NCI-H1092 (cell line): ENCODE measurements at regions not wholly inside any gene's neighbourhood (a gene's known extent, or its start where the extent isn't known, plus 50 kb on each side); places are given as distances from the start of the nearest gene placed in this dataset.
A peak's percentile ranks its signal among the peaks of the same experiment; 100 is the strongest.
"Not testable (repeated sequence)": the region's sequence is repeated elsewhere in the genome, so short reads cannot be mapped to it uniquely, and the experiment has no call there.

Source experiments
- DNase-seq: peaks from one replicate; lab custom pipeline; 2025; lab: John Stamatoyannopoulos, UW

DNA sequence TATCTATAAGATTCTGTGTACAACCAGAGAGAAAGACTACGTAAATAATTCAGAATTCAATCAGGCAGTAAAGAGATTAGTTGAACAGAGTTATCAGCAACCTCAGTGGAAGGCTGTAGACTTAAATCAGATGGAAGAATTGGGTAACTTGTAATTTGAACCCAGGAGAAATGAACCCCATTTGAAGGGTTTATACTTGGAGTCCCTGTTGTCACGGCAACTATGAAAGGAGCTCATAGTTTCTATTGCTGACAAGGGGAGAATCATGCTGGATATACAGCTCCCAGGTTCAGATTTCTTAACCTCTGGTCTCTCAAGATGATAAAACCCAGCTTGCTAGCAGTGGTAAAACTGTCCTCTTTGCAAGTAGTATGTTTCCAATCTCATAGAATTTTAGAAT lies 54.4 kb upstream of the BMP4 start:
- DNase-seq = no peak

DNA sequence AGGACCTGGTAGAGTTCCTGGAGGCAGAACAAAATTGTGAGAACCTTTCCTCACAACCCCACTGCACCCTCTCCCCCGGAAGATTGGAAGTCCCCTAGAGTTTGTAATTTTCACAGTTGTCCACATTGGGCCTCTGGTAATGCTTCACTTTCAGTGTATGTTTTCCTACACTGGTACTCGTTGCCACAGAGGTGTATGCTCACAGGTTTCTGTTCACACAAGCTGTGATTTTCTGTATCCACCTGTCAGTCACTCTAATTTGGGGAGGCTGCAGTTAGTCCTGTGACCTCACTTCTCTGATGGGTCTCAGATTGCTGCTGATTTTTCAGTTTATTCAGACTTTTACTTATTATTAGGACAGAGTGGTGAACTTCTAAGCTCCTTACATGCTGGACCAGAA lies 66.4 kb upstream of the BMP4 start:
- no peak for DNase-seq

DNA sequence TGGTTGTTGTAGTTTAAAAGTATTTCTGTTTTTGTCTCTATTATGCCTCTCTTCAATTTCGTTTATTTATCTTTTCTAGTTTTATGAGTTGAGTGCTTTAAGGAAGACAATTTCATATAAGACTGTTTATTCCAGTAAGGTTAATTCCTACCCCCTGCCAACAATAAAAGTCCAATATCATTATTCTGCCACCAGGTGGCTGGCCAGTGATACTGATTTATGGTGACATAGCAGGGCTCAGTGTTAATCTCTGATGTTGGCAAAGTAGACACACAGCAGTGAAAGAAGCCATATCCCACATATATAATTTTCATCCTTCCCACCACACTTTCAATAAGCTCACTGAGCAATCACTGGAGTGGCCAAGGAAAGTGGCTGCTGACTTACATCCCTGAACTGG lies 69.0 kb upstream of the BMP4 start:
- no peak for DNase-seq

DNA sequence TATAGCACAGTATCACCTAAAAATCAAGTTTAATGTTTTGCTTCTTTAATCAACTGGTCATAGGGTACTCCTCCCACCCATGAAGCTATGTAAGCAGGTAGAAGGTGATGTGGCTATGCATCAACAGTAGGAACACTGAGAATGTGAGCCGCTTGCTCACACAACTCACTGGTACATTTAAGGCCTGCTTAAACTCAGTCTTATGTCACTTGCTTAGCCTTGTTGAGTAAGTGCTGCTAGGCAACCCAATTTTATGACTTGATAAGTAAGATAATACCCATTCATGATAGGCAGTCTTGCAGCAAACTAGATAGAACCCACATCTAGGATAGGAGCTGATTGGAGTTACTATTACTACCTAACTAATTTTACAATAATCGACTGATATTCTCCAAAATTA lies 70.0 kb upstream of the BMP4 start:
- DNase-seq = no peak

DNA sequence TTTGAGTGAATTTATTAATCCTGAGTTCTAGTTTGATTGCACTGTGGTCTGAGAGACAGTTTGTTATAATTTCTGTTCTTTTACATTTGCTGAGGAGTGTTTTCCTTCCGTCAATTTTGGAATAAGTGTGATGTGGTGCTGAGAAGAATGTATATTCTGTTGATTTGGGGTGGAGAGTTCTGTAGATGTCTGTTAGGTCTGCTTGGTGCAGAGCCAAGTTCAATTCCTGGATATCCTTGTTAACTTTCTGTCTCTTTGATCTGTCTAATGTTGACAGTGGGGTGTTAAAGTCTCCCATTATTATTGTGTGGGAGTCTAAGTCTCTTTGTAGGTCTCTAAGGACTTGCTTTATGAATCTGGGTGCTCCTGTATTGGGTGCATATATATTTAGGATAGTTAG lies 74.4 kb upstream of the BMP4 start:
- not testable (repeated sequence) for DNase-seq

DNA sequence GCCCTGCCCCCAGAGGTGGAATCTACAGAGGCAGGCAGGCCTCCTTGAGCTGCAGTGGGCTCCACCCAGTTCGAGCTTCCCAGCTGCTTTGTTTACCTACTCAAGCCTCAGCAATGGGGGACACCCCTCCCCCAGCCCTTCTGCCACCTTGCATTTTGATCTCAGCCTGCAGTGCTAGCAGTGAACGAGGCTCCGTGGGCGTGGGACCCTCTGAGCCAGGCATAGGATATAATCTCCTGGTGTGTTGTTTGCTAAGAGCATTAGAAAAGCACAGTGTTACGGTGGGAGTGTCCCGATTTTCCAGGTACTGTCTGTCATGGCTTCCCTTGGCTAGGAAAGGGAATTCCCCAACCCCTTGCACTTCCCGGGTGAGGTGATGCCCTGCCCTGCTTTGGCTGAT lies 76.7 kb upstream of the BMP4 start:
- DNase-seq = not testable (repeated sequence)

DNA sequence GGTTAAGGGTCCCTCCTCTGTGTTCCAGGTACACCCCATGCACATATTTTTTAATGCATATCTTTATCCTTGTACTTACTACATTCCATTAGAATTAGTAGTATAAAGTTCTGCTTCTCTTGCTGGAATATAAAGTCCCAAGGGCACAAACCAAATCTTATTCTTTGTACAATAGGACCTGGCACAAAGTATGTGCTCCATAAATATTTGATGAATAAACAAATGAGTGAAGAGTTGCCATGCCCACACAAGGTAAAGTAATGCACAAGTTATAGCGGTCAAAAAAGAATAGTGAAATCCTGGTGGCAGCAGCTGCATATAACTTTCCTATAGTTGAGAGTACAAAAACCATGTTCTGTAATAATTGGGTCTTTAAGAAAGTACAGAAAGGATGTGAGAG lies 82.1 kb upstream of the BMP4 start:
- no peak for DNase-seq

DNA sequence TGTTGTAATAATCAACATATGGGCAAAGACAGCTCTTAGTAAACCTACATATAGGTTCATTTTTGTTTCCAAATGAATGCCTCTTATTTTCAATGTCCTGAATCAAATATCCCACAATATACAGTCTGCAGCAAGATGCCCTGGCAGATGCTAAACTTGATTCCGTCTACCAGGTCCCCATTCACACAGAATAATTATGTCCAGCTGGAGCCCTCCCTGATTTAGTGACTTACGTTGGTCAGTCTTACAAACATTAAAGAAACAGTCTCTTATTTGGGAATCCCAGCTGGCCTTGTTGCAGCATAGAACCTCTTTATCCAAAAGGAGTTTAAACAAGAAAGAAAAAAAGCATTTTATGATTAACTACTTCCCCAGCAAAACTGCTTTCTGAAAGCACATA lies 82.7 kb upstream of the BMP4 start:
- no peak for DNase-seq

DNA sequence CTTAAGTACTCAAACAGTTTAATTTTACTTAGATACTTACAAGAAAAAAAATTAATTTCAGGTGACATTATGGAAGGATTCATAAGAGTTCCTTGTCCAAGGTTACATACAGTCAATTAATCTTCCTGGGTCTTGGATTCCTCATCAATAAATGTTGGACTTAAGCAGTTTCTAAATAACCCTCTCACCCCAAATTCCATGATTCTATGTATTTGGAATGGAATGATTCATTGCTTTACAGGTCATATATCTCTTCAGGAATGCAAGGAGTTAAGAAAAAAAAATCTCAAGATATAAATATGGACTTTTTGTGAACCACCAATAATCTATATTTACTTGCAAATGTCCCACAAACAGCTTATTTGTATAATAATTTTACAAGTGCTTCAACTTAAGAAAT lies 84.2 kb upstream of the BMP4 start:
- no peak for DNase-seq

DNA sequence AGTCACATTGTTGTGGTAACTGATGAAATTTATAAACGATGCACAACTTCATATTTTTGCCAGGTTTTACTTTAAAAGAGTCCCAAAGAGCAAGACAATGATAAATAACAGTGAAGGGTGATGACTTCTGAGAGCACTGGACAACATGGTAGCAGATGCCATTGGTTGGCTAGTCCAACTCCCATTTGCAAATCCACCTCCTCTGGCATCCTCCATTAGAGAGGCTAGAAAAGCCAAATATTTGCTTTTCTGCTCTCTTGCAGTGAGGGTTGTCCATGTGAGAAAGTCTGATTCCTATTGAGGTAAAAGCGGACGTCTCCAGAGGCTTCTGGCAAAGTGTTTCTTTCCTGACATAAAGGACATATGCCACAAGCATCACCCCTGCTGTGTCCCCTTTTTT lies 89.6 kb upstream of the BMP4 start:
- DNase-seq = no peak

DNA sequence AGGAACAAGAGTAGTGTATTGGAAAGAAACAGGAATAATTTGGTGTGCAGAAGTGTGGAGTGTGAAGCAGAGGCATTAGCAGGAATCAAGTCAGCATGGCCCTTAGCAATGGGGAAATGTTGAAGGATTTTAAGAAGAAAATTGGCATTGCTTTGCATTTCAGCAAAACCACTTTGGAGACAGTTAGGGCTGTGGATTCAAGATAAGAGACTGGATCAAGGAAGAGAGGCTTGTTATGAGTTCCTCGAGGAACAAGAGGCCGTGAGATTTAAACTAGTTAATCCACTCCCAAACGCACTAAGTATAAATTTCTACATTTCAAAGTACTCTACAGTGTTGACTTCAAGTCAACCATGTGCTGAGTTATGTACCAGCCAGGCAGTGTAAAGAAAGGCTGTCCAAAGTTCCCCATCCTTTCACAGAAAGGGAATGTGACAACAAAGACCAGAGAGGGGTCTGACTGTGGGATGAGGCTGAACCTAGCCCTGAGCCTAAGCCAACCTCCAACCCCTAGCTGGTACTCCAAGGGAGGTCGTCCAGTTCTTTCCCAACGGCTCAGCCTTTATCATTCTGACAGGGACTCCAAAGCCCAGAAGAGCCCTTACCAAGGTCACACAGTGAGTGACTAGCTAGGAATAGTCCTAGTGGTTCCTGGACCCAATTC lies 91.2 kb upstream of the BMP4 start:
- DNase-seq = no peak

DNA sequence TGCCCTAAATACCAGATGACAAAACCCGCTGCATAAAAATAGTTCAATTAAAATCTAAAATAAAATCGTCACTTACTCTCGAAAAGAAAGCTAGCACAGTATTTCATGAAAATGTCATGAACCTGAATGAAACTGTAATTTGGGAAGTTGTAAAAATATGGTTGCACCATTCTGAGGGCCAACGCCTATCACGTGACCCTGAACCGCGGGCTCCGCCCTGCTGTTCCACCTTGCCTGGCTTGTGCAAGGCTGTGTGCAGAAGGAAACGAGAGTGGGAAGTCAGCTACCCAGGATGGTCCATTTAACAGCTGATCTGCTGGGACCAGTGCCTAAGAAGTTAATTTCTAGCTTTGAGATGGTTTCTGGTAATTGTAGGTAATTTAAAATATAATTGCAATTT lies 91.7 kb upstream of the BMP4 start:
- DNase-seq = no peak

DNA sequence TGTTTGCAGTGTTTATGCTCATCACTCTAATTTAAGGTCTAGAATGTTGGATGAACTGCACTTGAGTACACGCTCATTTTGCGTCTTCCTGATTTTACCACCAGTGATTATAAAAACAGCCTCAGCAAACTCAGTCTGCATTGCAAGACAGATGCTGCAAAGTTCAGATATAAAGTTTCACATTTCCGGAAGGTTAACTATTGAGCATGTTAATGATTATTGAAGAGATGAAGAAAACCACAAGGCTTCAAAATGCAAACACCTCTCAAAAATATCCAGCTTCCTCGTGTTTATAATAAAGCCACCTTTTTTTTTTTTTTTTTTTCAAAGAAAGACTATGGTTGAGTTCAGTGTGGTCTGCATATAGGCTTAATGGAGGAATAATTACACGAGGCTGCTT lies 92.1 kb upstream of the BMP4 start:
- no peak for DNase-seq

DNA sequence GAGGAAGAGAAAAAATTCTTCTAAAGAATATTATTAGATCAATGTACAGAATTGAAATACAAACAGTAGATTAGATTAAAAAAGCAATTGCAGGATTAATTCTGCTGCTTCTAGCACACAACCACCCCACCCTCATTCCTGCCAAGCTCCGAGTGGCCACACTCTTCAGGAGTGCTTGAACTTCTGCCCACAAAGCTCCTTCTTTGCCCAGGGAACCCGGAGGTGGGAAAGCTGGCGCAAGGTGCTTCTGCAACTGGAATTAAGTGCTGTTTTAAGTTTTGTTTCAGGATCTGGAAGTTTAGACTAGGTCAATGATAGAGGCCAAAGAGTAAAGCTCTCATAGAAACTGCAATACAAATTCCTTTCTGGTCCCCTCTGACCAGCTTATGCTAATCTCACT lies 94.1 kb upstream of the BMP4 start:
- DNase-seq = no peak

DNA sequence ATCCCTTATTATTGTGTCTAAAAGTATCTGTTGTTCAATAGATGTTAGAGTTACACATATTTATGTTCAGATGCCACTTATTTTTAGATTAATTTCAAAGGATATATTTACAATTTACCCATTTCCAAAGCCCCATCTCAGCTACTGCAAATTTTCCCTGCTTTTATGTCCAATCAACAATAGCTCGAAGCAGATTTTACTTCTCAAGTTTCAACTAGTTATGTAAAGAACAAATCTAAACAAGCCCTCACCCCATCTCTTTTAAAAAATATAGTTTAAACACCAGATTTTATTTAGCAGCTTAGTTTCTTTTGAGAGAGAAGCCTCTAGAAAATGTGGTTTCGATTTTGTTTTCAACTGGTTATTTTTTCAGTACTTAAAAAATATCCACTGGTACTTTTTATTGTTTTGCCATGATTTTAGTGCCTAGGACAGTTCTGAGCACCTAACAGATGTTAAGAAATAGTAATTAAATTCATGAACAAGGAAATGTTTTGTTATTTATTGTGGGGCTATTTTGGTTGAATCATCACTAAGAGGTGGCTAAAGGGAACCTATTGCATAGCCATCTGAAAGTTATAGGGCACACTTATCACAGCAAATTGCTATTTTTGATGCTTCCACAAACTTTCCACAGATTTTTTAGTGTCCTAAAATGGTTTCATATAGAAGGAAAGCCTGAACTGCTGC lies 96.2 kb upstream of the BMP4 start:
- no peak for DNase-seq

DNA sequence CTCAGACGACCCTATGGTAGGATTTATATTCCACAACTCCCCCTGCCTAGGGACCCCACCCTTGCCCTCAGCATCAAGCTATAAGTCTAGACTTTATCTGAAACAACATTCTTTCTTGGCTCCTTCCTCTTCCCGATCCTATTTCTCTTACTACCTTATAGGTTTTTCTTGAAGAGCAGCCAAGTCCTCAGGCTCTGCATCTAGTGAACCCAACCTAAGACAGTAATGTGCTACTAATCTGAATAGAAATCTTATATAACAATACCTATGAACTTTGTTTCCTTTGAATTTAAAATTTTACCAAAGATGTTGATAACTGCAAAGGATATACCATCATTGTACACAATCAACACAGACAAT lies 96.7 kb upstream of the BMP4 start:
- no peak for DNase-seq

DNA sequence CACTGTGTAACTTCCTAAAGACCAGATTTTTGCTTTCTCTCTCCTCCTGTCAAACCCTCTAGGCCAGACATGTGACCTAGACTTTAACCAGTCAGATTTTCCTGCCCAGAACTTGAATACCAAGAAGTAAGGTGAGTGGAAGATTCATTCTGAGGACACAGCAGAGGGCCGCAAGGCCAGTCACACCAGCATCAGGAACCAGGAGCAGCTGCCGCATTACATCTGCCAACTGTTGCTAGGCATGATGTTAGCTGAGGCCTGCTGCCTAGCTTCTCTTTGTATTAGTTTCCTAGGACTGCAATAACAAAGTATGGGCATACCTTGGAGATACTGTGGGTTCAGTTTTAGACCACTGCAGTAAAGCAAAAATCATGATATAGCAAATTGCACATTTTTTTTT lies 101.9 kb upstream of the BMP4 start:
- no peak for DNase-seq

DNA sequence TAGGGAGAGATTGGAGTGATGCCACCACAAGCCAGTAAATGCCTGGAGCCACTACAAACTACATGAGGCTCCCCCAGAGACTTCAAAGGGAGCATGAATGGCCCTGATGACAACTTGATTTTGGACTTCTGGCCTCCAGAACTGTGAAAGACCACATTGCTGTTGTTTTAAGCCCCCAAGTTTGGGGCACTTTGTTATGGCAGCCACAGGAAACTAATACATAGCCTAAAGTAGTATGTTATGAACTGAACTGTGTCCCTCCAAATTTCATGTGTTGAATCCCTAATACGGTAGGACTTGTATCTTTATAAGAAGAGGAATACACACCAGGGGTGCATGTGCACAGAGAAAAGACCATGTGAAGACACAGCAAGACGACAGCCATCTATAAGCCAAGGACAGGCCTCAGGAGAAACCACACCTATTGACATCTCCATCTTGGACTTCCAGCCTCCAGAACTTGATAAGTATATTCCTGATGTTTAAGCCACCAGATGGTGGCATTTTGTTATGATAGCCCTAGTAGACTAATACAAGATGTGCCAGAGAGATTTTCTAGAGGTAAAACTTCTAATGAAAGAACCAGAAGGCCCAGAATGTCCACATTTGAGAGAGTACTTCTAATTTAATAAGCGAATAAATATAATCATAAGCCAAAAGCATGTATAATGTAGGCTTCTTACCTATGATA lies 127.1 kb upstream of the BMP4 start:
- no peak for DNase-seq

DNA sequence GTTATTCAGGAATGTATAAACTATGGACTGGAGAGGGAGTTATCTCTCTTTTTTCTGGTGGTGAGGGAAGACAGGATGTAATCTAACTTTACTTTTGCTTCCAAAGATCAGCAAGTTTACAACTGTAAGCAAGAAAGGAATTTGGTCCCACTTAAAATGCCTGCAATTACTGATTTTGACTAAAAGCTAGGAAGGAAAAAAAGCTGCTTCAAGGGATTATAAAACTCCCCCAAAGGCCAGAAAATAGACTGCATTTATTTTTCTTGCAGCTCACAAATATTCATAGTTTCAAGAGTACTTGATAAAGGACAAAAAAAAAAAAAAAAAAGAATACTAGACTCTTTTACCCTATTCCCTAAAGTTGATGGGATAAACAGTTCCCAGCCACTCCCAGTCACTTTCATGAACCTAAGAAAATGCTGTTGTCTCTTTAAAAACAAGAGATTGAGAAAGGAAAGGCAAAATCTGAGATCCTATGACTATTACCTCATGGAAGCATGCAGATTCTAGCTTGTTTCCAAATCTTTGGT lies 128.7 kb upstream of the BMP4 start:
- no peak for DNase-seq

DNA sequence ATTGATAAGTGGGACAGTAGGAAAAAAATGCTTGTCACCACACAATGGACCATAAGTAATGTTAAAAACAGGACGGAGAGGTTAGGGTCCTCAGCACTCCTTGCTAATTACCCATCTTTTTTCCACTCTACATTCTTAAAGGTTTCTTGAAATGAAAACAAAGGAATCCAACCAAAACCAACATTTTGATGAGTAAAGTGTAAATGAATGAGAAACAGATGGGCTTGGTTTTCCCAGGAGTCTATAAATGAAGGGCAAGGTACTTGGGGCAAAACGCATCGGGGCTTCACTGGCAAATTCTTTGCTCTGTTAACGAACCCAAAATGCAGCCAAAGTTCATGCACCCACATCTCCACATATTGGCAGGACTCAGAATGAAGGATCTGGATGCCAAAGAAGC lies 129.2 kb upstream of the BMP4 start:
- no peak for DNase-seq

DNA sequence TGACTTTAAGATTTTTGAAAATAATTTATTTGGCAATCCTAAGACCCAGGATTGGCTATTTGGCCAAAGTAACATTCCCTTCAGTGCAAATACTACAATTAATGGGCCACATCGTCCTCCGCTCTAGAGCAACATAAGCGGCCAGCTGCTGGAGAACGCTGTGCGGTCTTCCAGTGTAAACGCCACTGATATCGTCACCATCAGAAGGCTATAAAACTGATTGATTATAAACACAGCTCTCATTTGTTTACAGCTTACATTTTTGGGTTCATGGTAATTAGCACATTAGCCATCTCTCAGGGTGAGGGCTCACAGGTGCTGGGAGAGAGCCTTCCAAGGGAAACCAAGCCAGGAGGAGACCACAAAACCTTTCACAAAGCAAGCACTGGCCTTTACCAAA lies 130.1 kb upstream of the BMP4 start:
- DNase-seq = peak; percentile 14

DNA sequence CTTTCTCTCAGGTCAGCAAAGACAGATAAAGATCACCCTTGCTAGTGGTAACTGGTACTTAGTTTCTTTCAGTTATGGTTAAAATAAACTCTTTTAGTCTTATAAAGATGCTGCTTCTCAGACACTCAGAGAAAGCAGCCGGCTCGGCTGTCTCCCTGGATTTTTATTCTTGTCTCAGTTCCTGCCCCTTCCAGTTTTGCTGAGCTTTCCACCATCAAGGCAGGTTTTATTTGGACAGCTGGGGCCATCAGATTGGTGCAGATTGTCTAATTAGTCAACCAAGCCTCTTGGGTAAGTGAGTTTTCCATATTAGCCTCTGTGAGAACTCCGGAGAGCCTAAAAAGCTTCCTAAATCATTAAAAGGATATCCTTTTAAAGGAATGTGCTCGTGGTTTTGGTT lies 130.8 kb upstream of the BMP4 start:
- DNase-seq = peak; percentile 33

DNA sequence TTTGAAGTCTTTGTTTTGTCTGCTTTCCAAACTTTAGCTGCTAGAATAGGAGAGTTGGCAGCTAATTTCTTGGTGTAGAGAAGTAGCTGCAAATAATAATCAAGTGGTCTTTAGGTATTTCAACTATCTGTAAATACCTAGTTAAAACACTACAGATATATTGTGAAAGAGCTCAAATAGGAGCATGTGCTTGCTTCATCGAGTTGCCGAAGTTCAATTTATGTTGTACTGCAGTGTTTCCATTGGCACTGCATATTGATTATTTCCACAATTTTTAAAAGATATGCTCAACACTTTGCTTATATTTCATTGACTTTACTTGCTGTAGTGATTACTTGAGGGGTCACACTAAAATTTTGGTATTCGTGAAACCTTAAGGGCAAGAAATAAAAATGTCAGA lies 131.6 kb upstream of the BMP4 start:
- no peak for DNase-seq

DNA sequence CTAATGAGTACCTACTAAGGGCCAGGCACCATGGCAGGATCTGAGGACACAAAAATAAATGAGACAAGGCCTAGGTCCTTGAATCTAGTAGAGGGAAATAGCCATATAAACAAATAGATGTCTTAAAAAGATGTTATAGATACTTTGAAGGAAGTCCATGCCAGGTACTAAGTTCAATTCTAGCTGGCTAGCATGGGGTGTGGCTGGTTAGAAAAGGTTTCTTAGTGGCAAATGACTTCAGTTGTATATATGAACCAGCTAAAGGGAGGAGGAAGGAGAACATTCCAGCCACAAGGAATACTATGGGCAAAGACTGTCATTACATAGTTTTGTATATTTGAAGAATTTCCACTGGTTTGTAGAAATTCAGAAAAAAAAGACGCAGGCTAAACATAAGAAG lies 133.6 kb upstream of the BMP4 start:
- DNase-seq = no peak
